ENCODE measurements at regions not wholly inside any gene's neighbourhood (a gene's known extent, or its start where the extent isn't known, plus 50 kb on each side); places are given as distances from the start of the nearest gene placed in this dataset.

DNA sequence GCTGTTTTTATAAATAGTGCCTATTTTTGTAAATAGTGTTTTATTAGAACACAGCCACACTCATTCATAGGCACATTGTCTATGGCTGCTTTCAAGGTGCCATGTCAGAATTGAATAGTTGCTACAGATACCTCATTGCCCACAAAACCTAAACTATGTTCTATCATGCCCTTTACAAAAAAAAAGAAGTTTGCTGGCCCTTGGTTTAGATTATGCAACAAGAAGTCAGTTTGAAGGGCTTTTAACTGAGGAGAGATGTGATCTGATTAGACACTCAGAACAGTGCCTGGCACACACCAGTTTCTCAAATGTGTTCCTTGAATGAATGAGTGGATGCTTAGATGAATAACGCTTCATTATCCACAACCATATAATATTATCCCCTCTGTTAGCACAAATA, 366.1 kb downstream of the MAFB start:
- DNase-seq = no peak

DNA sequence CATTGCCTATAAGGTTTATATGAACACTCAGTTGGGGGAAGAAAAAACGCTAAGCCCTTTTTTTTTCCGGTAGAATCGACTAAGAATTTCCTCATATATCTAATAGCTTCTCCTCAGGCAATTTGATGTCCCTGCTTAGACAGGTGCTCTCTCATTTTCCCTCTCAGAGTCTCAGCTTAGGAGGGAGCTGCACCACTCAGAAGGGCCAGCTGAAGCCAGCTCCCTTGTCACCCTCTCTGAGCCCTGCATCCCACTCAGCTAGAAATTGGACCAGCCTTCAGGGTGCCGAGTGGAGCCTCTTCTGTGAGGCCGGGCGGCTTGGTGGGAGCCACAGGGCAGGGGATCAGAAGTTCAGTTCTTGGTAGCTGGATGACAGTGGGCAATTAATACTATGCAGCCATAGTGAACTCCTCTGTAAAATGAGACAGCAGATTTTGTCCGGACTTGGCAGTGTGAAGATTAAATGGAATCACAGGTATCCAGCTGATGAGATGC, 368.5 kb downstream of the MAFB start:
- DNase-seq = no peak

DNA sequence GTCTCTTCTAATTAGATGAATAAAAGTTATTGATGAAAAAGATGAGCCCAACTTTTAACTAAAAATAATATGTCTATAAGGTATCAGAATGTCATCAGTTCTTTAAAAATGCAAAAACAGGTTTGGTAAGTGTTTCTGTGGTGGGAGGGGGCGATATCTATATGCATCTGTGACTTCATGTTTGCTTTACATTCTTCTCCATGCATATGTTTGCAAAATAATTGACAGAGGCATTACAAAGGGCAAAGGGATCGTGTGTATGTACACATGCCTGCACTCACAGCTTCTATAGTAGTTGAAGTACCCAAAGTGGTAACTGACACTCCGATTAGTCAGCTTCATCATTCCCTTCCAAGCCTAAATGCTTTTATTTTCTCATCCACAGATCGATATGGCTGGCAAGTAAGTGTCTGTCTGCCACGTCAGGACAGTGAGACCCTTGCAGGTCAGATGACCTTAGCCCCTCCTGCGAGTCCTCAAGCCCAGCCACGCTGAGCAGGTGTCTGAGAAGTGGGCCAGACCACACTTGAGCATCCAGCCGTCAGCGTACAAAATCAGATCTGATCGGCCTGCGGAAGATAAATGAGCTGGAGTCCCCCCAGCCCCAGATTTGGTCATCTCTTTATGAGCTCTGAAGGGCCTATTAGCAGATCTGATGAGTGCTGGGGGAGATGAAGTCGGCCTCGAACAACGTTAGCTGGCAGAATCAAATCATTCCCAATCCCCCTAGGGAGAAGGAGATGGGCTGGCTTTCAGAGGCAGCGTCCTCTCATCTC, 369.1 kb downstream of the MAFB start:
- no peak for DNase-seq

DNA sequence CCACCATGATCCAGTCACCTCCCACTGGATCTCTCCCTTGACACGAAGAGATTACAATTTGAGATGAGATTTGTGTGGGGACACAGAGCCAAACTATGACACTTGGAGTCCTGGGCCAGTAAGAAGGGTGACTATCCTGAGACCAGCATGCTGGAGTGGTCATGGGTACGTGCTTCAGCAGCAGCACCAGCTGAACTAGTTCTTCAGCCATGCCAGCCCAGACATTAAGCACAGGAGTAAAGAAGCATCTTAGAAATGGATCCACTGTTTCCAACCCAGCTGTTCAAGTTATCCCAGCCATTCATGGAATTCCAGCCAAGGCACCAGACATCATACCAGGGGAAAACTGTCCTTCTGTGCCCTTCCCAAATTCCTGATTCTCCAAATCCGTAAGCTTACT, 370.0 kb downstream of the MAFB start:
- DNase-seq = no peak

DNA sequence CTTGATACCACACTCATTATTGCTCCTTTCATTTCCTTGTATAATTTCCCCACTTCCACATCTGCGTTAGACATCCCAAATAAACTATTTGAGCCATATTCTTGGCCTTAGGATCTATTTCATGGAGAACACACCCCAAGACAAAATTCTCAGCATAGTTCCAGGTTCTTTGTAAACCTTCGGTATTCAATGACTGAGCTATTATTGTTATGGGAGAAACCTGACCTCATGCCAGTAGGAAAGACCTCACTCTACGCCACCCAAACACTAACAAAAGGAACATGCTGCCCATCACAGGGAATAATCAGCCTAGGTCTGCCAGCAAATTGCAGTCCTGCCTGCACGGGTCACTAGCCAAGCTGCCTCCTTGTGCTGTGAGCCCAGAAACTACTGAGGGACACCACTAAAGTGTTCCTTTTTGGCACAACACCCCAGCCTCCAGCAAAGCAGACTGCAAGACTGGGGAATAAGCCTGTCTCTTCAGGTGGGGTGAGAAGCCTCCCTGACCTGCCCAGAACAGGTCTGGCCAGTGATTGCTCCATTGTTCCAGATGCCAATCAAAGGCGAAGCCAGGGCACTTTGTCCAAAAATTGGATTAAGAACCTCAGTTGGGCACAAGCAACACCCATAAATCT, 371.8 kb downstream of the MAFB start:
- peak in 6 of 56 donors; percentile 4 to 20 (median 12) for DNase-seq

DNA sequence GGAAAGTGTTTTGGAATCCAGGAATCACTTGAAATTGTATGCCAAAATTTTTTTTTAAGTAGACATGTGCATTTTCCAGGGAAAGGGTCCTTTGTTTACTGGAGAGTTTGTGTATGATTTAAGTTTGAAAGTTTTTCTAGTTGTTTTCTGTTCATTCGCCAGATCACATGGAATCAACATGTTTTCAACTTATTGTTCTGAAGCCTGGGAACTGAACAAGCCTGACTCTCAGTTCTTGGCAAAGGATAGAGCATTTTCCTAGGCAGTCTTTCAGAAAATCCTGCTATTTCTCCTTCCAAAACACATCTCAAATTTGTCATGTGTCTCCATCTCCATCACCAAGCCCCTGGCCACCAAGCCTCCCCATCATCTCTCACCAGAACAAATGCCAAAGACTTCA, 374.8 kb downstream of the MAFB start:
- DNase-seq = peak in 1 of 56 donors; percentile 4

DNA sequence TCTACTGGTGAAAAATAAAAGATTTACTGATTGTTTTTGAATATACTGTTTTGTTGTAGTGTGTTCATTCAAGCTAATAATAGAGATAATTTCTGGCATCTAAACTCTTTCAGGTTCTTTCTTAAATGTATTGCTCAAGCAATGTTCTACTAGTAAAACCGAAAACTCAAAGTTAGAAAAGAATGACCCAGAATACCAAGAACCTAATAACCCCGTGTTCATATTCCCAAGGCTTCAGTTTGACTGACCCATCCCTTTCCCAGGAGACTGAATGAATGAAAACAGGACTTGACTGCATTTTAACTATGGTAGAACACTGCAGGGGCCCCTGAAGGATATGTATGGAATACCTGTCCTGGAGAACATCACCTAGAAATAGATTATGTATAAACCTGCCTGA, 375.3 kb downstream of the MAFB start:
- no peak for DNase-seq

DNA sequence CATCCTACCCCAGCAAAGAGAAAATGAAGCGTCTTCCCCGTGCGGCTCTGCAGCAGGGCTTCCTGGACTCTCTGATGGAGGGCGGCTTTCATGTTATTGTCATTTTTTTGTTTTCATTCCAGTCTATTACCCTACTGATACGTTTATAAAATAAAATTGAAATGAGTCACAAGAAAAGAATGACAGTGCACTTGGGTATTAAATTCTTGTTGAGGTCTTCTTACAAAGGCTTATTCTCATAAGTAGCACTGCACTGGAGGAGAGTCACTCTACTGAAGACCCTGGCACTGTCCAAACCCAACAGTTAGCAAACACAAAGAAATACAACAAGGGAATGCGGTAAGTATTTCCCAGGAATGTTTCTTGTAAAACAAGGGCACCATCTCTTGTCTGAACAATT, 379.3 kb downstream of the MAFB start:
- DNase-seq = no peak

DNA sequence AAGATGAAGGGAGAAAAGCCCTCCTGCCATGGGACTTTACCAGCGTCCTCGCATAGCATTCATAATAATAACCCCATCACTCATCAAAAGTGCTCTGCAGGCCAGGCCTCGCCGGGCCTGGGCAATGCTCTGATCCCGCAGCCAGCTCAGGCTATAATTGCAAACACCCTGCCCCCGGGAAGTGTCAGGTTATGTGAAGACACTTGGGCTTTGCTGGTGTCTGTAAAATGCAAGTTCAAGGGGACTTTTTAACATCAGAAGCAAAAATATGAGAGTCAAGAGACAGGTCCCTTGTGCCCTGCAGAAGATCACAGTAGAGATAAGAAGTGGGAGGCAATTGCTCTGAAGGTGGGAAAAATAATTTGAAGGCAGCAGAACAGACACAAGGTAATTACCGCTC, 381.0 kb downstream of the MAFB start:
- DNase-seq = no peak

DNA sequence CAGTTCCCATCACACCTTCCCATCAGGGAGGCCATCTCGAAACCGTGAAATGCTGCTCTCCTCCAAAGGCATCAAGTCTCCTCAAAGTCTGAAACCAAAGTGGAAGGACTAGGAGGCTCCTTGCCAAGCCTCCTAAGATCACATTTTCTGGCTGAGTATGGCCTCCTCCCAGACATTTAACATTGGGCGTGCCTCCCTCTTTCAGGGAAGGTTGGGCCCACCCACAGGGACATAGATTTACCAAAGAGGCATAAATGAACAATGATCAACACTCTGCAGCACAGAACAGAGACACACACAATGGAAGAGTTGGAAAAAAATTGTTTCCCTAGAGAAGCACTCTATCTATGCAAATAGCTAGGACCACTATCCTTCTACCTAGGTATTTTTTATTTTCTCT, 381.8 kb downstream of the MAFB start:
- no peak for DNase-seq

DNA sequence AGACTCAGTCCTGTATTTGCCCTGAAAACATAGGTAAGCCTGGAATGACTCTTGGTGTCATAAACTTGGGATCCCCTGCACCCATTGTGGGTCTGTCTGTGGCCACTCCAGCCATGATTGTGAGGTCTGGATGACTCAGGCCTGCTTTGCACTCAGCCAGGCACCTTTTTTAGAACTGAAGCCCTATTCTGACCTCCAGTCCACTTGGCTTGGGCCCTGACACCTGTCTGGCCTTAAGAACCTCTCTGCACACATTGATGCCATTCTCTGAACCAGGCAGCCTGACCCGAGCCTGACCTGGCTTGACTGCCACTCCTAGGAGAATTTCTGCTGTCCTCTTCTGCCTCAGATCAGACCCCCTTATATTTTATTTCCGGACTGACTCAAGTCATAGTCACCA, 383.7 kb downstream of the MAFB start:
- no peak for DNase-seq

DNA sequence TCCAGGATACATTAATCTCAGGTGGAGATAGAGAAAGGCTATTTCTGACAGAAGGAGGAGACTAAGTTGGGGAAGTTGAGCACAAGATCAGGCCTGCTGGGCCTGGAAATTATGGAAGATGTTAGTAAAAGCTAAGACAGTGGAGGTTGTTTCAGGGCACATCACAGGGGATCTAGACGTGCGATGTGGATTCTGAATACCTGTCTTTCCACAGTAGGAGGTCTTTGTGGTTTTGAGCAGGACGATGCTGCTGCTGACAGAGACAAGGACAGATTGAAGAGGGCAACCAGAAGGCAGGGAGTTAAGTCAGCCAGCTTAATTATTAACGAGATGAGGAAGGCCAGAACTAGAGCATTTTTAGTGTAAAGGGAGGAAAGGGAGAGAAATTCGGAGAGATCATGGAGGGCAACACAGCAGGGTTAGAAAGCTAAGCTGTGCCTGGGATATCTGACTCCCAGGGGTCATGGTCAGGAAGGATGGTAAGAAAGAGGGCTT, 384.9 kb downstream of the MAFB start:
- DNase-seq = no peak

DNA sequence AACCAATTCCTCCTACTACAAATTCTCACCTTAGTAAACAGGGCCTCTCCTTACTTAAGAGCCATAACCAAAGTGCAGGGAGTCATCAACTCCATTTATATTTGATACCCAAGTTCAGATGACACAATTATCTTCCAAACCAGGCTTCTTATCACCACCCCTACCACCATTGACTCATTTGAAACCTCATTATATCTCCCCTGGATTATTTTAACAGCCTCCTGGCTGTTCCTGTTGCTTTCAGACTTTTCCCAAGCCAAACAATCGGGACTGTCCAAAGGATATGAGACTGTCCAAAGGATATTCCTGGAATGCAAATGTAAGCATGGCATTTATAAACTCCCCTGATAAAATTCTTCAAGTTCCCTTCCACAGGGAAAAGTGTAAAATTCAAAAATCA, 394.3 kb downstream of the MAFB start:
- DNase-seq = no peak

DNA sequence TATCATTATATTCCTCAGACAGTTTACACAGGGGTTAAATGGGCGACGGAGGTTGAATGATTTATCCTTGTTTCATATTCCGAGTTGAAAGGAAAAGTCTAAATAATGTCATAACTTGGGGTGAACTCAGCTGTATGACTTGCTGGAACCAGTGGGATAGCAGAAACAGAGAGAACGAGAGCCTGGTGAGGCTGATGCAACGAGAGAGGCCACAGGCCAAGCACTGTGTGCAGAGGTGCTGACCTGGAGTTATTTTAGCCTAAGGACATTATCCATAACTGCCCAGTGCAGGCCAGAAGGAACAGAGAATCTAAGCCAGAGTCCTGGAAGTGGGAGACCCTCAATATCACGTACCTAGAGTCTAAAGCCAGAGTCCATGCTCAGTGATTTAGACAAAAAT, 394.9 kb downstream of the MAFB start:
- DNase-seq = no peak

DNA sequence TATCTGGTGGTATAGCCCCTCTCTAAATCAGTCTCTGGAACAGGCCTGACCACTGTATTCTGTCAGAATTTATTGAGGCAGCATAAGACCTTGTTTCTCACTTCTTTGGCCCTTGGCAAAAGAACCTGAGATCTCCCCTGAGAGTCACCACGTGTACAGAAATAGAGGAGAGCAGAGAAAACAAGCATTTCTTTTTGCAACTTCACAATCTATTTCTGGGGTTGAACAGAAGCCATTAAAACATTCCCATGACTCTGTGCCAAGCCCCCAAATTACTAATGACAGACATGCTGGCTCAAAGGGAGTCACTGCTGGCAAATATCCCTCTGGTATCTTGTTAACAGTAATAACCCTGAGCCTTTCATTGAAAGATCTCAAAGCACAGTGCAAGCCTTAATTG, 395.3 kb downstream of the MAFB start:
- no peak for DNase-seq

DNA sequence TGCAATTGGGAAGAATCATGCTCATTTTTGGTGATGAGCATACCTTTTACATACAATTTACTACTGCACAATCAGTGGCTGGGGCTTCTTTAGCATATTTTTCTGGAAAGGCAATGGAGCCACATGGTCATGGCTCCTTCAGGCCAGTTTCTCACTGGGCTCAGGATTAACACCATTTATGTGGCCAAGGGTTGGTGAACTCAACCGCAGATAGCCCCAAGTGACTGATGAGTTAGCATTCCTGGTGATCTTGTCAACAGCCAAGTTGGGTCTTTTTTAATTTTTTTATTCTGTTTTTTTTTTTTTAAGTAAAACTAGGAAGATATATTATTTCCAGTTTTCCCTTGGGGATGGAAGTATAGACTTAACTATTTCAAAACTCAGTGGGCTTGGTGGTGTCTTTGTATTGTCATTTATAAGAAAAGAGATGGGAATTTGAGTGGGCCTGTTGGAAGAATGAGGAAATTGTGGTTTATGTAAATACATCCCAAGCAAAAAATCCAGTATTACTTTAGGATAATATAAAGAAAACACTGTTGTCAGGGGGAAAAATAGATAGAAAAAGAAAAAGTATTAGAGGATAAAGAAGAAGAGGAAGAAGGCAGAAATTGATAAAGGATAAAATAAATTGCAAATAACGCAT, 397.4 kb downstream of the MAFB start:
- no peak for DNase-seq

DNA sequence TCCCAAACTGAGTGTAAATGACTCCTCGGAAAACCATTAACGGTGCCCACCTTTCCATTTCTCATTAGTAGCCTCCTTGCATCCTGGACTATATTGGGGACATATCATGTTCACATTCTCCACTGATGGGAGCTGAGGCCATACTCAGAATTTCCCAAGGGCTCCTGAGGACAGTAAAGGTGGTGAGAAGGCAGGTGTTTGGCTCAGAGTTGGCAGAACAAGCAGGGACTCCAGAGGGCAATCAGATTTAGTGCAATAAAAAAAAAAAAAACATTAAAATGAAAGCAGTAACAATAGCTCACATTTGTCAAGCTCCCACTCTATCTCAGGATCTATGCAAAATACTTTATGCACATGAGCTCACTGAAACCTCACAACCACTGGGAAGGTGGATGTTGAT, 401.4 kb downstream of the MAFB start:
- no peak for DNase-seq

DNA sequence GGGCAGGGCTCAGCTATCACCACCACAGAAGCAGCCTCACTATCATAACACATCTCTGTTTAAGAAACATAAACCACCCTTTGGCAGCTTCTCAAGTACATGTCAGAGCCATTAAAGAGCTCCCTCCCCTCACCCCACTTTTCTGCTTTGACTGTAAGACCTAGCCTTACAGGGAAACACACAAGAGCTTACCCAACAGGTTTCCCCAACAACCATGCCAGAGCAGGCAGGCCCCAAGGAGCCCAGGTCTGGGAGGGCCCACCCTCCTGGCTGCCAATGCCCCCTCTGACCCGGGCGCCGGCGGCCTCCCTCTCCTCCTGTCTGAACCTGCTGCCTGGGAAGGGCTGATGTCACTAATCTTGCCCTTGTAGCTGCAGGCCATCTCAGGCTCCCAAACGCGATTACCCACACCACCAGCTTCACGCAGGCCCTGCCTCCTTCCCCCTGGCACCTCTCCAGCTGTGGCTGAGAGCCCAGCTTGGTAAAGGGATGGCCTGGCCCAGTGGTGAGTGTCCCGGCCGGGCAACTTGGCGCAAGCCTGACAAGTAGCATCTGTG, 402.0 kb downstream of the MAFB start:
- peak in 34 of 56 donors; percentile 0 to 65 (median 16) for DNase-seq

DNA sequence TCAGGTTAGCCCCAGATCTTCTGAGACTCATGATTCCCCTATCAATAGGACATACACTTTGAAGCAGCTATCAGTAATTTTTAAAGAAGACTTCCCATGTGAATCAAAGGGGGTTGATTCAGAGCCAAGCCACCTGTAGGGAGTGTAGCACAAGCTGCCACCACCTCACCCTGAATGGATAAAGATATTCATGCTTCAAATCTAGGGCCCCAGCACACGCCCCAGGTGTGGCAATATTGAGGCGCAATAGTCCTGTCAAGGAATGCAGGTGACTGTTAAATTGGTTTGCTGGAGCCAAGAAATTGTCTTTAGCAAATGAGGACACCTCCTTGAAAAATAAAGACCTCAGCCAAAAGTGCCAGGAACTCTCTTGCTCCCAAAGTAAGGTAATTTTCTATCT, 404.4 kb downstream of the MAFB start:
- DNase-seq = no peak

DNA sequence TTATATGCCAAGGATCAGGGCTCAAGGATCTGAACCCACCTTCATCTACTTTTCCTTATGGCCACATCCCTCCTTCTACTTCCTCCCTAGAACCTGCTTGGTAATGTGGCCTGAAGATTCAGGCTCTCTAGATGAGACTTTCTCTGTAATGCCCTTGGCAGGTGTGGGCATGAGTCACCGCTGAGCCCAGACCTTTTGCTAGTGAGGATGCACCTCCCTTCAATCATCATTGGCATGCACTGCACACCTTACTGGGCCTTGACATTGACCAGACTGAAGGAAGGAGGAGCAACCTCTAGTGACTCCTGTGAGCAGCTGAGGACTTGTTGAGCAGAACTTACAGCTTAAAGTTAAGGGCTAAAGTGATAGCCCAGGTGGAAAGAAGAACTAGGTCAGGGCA, 405.3 kb downstream of the MAFB start:
- DNase-seq = no peak

DNA sequence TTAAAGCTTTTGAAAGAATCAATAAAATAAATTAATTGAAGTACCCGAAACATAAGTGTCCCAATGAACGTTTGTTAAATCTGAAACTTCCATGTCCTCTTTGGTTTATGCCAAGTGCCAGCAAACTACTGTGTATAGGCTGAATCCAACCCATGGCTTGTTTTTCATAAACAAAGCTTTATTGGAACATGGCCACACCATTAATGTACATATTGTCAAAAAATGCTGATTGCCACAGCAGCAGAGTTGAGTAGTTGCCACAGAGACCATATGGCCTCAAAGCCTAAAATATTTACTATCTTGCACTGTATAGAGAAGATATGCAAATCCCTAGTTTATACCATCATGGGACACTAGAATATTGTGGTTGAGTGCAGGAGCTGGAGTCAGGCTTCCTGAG, 406.1 kb downstream of the MAFB start:
- no peak for DNase-seq

DNA sequence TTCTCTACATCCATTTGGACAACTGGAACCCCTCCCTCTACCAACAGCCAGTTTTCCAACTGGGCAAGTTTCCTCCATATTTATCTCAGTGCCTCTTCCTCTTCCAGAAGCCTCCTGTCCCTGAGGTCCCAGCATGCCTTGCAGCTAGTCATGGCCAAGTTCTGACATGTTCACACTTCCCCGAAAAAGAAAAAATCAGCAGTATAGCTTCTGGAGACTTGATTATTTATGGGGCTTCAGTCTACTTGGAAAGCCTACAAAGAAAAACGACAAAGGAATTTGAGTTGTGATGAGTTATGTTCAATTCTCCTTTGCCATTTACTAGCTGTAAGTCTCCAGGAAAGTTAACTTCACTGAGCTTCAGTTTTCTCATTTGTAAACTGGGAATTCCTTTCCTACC, 406.5 kb downstream of the MAFB start:
- no peak for DNase-seq

All from nucleus accumbens (tissue), 56 donors.